HEK293 (cell line): ENCODE measurements at regions not wholly inside any gene's neighbourhood (a gene's known extent, or its start where the extent isn't known, plus 50 kb on each side); places are given as distances from the start of the nearest gene placed in this dataset.

ENCODE experiments used
- ATF2 ChIP-seq: fragments of 450-650 bp; formaldehyde crosslinking; IDR thresholded peaks from 2 replicates; pipeline ENCODE4 v1.5.1; 2016; ENCODE audit warnings: missing biosample characterization, missing genetic modification characterization, low read depth
- CTCF ChIP-seq: fragments of 450-650 bp; formaldehyde crosslinking; IDR thresholded peaks from 2 replicates; pipeline ENCODE4 v1.5.1; 2016; ENCODE audit warnings: missing biosample characterization, missing genetic modification characterization
- ELK4 ChIP-seq: IDR thresholded peaks from 2 replicates; pipeline ENCODE4 v1.6.1; 2011; ENCODE audit warnings: mild to moderate bottlenecking, low read depth, low read length, borderline replicate concordance
- KLF8 ChIP-seq: fragments of 450-650 bp; formaldehyde crosslinking; IDR thresholded peaks from 2 replicates; pipeline ENCODE4 v1.5.1; 2016; ENCODE audit warnings: missing biosample characterization, missing genetic modification characterization
- ZNF148 ChIP-seq: fragments of 450-650 bp; formaldehyde crosslinking; IDR thresholded peaks from 2 replicates; pipeline ENCODE4 v1.5.0; 2017; ENCODE audit warnings: missing biosample characterization, missing genetic modification characterization, borderline replicate concordance
- ZNF221 ChIP-seq: fragments of 450-650 bp; formaldehyde crosslinking; IDR thresholded peaks from 2 replicates; pipeline ENCODE4 v1.5.1; 2017; ENCODE audit warnings: missing biosample characterization, missing genetic modification characterization, borderline replicate concordance
- ZNF239 ChIP-seq: fragments of 450-650 bp; formaldehyde crosslinking; IDR thresholded peaks from 2 replicates; pipeline ENCODE4 v1.5.1; 2016; ENCODE audit warnings: missing biosample characterization, missing genetic modification characterization
- ZNF24 ChIP-seq: fragments of 450-650 bp; formaldehyde crosslinking; IDR thresholded peaks from 2 replicates; pipeline ENCODE4 v1.5.1; 2016; ENCODE audit warnings: missing biosample characterization, missing genetic modification characterization
- ZNF514 ChIP-seq: fragments of 450-650 bp; formaldehyde crosslinking; IDR thresholded peaks from 2 replicates; pipeline ENCODE4 v1.5.1; 2016; ENCODE audit warnings: missing biosample characterization, missing genetic modification characterization
- ZNF549 ChIP-seq: fragments of 450-650 bp; IDR thresholded peaks from 2 replicates; pipeline ENCODE4 v1.5.1; 2018; ENCODE audit warnings: missing biosample characterization, missing genetic modification characterization, mild to moderate bottlenecking, inconsistent platforms, moderate library complexity
- ZNF677 ChIP-seq: fragments of 450-650 bp; IDR thresholded peaks from 2 replicates; pipeline ENCODE4 v1.5.0; 2018; ENCODE audit warnings: missing biosample characterization, mild to moderate bottlenecking, missing genetic modification characterization, moderate library complexity
- ZNF785 ChIP-seq: fragments of 450-650 bp; formaldehyde crosslinking; IDR thresholded peaks from 2 replicates; pipeline ENCODE4 v1.5.1; 2016; ENCODE audit warnings: missing biosample characterization, missing genetic modification characterization
- ZSCAN18 ChIP-seq: fragments of 450-650 bp; formaldehyde crosslinking; IDR thresholded peaks from 2 replicates; pipeline ENCODE4 v1.5.1; 2016; ENCODE audit warnings: missing biosample characterization, missing genetic modification characterization
- ZSCAN30 ChIP-seq: fragments of 450-650 bp; IDR thresholded peaks from 2 replicates; pipeline ENCODE4 v1.5.1; 2018; ENCODE audit warnings: missing biosample characterization, mild to moderate bottlenecking, missing genetic modification characterization, moderate library complexity

- TF ChIP-seq ZNF148 (tag by site-specific recombination) (no peak), ZNF24 (tag by site-specific recombination) (no peak), ZNF239 (tag by site-specific recombination) (no peak), ZNF785 (no peak), ELK4 (no peak), ZSCAN18 (no peak), KLF8 (tag by site-specific recombination) (no peak), CTCF (no peak), ATF2 (tag by site-specific recombination) (no peak), ZNF549 (no peak), ZNF677 (tag by site-specific recombination) (no peak), ZNF514 (no peak), ZSCAN30 (tag by site-specific recombination) (no peak), ZNF221 (no peak)
These were observed 623.6 kb upstream of the FZD8 start for GRCh38 chr10:36265741-36266140.
